LNCaP clone FGC (cell line): ENCODE measurements at regions not wholly inside any gene's neighbourhood (a gene's known extent, or its start where the extent isn't known, plus 50 kb on each side); places are given as distances from the start of the nearest gene placed in this dataset.

Source experiments
- DNase-seq: peaks from one replicate; pipeline ENCODE4 v3.0.0-alpha.2; 2011; ENCODE audit warnings: low read depth
- H3K4me3 ChIP-seq: 2 replicates; pipeline ENCODE4 v1.5.1; 2011; ENCODE audit warnings: mild to moderate bottlenecking, low read depth, low read length, control low read depth
- TF ChIP-seq, protein P1 (sequence below): IDR thresholded peaks from 2 replicates; pipeline ENCODE4 v1.5.1; 2012; ENCODE audit warnings: mild to moderate bottlenecking; ENCODE audit not compliant: control insufficient read depth, insufficient read depth; ENCODE audit errors: extremely low read depth

DNA sequence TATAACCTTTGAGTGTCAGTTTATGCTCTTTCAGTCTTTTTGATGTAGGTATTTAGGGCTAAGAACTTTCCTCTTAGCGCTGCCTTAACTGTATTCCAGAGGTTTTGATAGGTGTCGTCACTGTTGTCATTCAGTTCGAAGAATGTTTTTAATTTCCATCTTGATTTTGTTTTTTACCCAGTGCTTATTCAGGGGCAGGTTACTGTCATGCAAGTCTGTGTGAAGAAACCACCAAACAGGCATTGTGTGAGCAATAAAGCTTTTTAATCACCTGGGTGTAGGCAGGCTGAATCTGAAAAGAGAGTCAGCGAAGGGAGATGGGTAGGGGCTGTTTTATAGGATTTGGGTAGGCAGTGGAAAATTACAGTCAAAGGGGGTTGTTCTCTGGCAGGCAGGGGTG is 142.0 kb upstream of the USP9Y start:
- no peak overlapping the region for H3K4me3 ChIP-seq

GRCh38 chrY:12576278-12576677 is 124.8 kb upstream of the USP9Y start:
- H3K4me3 ChIP-seq, result no peak overlapping the region
- TF ChIP-seq, protein P1, sequence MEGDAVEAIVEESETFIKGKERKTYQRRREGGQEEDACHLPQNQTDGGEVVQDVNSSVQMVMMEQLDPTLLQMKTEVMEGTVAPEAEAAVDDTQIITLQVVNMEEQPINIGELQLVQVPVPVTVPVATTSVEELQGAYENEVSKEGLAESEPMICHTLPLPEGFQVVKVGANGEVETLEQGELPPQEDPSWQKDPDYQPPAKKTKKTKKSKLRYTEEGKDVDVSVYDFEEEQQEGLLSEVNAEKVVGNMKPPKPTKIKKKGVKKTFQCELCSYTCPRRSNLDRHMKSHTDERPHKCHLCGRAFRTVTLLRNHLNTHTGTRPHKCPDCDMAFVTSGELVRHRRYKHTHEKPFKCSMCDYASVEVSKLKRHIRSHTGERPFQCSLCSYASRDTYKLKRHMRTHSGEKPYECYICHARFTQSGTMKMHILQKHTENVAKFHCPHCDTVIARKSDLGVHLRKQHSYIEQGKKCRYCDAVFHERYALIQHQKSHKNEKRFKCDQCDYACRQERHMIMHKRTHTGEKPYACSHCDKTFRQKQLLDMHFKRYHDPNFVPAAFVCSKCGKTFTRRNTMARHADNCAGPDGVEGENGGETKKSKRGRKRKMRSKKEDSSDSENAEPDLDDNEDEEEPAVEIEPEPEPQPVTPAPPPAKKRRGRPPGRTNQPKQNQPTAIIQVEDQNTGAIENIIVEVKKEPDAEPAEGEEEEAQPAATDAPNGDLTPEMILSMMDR, result no peak

More for the DNA sequence above, 142.0 kb upstream of the USP9Y start:
- no peak for DNase-seq
- TF ChIP-seq, protein P1, result no peak

DNA sequence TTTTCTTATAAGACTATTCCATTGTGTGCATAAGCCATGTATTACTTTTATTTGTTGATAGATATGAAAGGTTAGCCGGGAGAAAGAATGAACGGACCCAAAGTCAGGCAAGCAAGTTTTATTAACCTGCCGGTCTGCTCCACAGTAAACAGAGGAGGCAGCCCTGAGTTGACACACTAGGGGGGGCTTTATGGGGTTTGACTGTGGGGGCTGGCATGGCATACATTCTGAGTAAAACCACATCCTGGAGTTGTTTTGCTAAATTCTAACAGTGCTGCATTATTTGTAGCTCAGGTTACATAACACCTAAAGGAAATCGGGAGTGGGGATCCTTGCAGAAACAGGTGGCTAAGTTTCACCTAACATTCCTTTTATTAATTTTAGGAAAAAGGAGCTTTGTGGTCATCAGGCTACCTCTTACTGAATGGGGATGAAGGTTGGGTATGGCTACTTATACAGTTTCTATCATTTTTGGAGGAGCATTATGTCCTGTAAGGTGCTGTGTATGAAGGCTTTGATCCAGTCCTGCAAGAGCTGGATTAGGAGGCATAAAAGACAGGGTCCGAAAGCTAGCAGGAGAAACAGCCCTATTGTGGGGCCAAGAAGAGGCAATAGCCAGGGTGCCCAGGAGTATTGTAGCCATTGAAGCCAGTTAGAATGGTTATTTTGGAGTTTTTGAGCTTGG is 107.4 kb upstream of the USP9Y start:
- TF ChIP-seq, protein P1, result no peak
- H3K4me3 ChIP-seq, result no peak overlapping the region
- DNase-seq, result no peak

More at GRCh38 chrY:12576278-12576677, 124.8 kb upstream of the USP9Y start:
- DNase-seq, result no peak

DNA sequence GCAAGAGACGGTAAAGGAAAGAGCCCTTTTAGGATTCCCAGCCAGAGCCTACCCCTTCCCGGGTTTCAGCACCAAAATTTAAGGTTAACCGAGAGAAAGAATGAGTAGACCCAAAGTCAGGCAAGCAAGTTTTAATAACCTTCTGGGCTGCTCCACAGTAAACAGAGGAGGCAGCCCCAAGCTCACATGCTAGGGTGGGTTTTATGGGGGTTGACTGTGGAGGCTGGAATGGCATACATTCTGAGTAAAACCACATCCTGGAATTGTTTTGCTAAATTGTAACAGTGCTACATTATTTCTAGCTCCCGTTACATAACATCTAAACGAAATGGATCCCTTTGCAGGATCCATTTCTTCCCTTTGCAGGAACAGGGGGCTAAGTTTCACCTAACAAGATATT is 102.2 kb upstream of the USP9Y start:
- TF ChIP-seq, protein P1, result no peak
- H3K4me3 ChIP-seq, result no peak overlapping the region
- no peak for DNase-seq

DNA sequence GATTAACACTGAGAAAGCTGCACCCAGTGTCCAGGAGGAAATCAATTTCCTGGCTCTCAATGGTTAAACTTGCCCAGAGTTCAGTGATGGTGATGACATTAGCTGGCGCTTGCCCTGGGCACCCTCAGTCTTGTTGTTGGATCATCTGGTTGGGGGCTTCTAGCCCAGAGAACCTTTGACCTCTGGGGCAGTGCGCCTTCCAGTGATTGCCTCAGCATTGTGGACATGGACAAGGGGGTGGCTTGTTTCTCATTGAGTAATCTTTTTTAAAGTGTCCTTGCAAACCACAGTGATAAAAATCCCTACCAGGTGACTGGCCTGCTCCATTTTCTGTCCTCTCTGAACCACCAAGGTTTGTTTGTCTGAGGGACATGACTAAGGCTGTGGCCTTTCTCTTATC is 95.6 kb upstream of the USP9Y start:
- no peak for DNase-seq
- TF ChIP-seq, protein P1, result no peak
- no peak overlapping the region for H3K4me3 ChIP-seq

DNA sequence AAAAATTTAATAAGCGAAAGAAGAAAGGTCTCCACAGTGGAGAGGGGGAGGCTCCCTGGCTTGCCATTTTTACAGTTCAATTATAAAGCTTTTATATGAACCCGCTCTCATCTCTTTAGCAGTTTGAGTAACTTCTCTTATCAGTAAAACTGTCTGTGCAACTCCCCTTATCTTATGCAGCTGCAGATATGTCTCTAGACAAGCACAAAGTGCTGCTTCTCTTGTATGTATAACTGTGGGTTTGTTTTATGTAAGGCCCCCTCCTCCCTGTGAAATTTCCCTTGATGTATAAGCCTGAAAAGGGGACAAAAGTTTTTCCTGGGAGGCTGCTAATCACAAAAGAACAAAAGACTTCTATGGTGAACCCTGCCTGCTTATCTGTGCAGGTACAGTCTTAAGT is 90.2 kb upstream of the USP9Y start:
- no peak for DNase-seq
- no peak overlapping the region for H3K4me3 ChIP-seq
- TF ChIP-seq, protein P1, result no peak
